ENCODE measurements at regions not wholly inside any gene's neighbourhood (a gene's known extent, or its start where the extent isn't known, plus 50 kb on each side); places are given as distances from the start of the nearest gene placed in this dataset.

DNA sequence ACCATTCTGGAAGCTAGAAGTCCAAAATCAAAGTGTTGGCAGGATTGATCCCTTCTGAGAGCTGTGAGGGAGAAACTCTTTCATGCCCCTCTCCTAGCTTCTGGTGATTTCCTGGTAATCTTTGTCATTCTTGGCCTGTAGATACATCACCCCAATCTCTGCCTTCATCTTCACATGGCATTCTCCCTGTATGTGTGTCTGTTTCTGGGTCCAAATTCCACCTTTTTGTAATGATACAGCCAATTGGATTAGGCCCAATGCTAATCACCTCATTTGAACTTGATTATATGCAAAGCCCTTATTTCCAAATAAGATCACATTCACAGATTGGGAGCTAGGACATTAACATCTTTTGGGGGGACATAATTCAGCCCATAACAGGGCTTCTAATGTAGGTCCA, 76.9 kb upstream of the MBIP start:
- TF ChIP-seq, protein P1, sequence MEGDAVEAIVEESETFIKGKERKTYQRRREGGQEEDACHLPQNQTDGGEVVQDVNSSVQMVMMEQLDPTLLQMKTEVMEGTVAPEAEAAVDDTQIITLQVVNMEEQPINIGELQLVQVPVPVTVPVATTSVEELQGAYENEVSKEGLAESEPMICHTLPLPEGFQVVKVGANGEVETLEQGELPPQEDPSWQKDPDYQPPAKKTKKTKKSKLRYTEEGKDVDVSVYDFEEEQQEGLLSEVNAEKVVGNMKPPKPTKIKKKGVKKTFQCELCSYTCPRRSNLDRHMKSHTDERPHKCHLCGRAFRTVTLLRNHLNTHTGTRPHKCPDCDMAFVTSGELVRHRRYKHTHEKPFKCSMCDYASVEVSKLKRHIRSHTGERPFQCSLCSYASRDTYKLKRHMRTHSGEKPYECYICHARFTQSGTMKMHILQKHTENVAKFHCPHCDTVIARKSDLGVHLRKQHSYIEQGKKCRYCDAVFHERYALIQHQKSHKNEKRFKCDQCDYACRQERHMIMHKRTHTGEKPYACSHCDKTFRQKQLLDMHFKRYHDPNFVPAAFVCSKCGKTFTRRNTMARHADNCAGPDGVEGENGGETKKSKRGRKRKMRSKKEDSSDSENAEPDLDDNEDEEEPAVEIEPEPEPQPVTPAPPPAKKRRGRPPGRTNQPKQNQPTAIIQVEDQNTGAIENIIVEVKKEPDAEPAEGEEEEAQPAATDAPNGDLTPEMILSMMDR (optimal IDR thresholded peaks at IDR 0.05 in 1 of 3, IDR thresholded peaks at IDR 0.05 in 1 of 3, conservative IDR thresholded peaks at IDR 0.05 in 1 of 3; ENCODE audit: extremely low read depth in 1 of 3, insufficient read depth in 2 of 3, low read length in 3 of 3): no peak
- TF ChIP-seq EZH2 (IDR thresholded peaks at IDR 0.05; ENCODE audit: low read length): no peak

Measured in keratinocyte (primary cell).